Trophoblast cell (in vitro differentiated cells and primary cell): ENCODE measurements at regions not wholly inside any gene's neighbourhood (a gene's known extent, or its start where the extent isn't known, plus 50 kb on each side); places are given as distances from the start of the nearest gene placed in this dataset.

Experiments used
- DNase-seq, 2 donors: peaks; one replicate each; pipeline ENCODE4 v3.0.0-alpha.2; 2016
- H2AFZ ChIP-seq: 2 replicates; pipeline ENCODE4 v1.6.1; 2013; ENCODE audit warnings: low read length, moderate library complexity, mild to moderate bottlenecking; ENCODE audit not compliant: insufficient read depth, poor library complexity
- H2AK5ac ChIP-seq: 2 replicates; pipeline ENCODE4 v1.6.1; 2013; ENCODE audit warnings: mild to moderate bottlenecking, low read length
- H2BK120ac ChIP-seq: 2 replicates; pipeline ENCODE4 v1.6.1; 2013; ENCODE audit warnings: low read length, mild to moderate bottlenecking, moderate library complexity; ENCODE audit not compliant: insufficient read depth, poor library complexity
- H2BK12ac ChIP-seq: 2 replicates; pipeline ENCODE4 v1.6.1; 2013; ENCODE audit warnings: mild to moderate bottlenecking, low read length, moderate library complexity
- H2BK5ac ChIP-seq: 2 replicates; pipeline ENCODE4 v1.6.1; 2013; ENCODE audit warnings: low read length, low read depth, moderate library complexity, mild to moderate bottlenecking; ENCODE audit not compliant: poor library complexity
- H3K14ac ChIP-seq: 2 replicates; pipeline ENCODE4 v1.6.1; 2013; ENCODE audit warnings: mild to moderate bottlenecking, low read length
- H3K18ac ChIP-seq: 2 replicates; pipeline ENCODE4 v1.6.1; 2013; ENCODE audit warnings: mild to moderate bottlenecking, low read length
- H3K23ac ChIP-seq: 2 replicates; pipeline ENCODE4 v1.6.1; 2013; ENCODE audit warnings: low read length
- H3K27ac ChIP-seq: 2 replicates; pipeline ENCODE4 v1.5.1; 2013; ENCODE audit warnings: low read depth, mild to moderate bottlenecking, inconsistent platforms, low read length, moderate library complexity
- H3K27me3 ChIP-seq: 2 replicates; pipeline ENCODE4 v1.6.1; 2013; ENCODE audit warnings: inconsistent platforms, mild to moderate bottlenecking, low read length, moderate library complexity; ENCODE audit not compliant: insufficient read depth
- H3K36me3 ChIP-seq, 2 experiments: 1 replicate in 1 of 2; 2 replicates in 1 of 2; pipeline ENCODE4 v1.6.1; 2013; ENCODE audit warnings: low read length in 2 of 2, mild to moderate bottlenecking in 2 of 2, moderate library complexity in 1 of 2; ENCODE audit not compliant: insufficient read depth in 2 of 2, control insufficient read depth in 1 of 2
- H3K4ac ChIP-seq: 2 replicates; pipeline ENCODE4 v1.6.1; 2013; ENCODE audit warnings: low read depth, mild to moderate bottlenecking, low read length, moderate library complexity
- H3K4me1 ChIP-seq, 2 experiments: 1 replicate in 1 of 2; 2 replicates in 1 of 2; pipeline ENCODE4 v1.6.1; 2013; ENCODE audit warnings: low read length in 2 of 2, mild to moderate bottlenecking in 2 of 2, moderate library complexity in 1 of 2; ENCODE audit not compliant: insufficient read depth in 2 of 2, control insufficient read depth in 1 of 2
- H3K4me2 ChIP-seq: 2 replicates; pipeline ENCODE4 v1.6.1; 2013; ENCODE audit warnings: inconsistent platforms, mild to moderate bottlenecking, low read length, moderate library complexity
- H3K4me3 ChIP-seq: 2 replicates; pipeline ENCODE4 v1.5.1; 2013; ENCODE audit warnings: mild to moderate bottlenecking, low read depth, low read length, inconsistent platforms
- H3K79me1 ChIP-seq: one replicate; pipeline ENCODE4 v1.6.1; 2013; ENCODE audit warnings: low read length
- H3K79me2 ChIP-seq: 2 replicates; pipeline ENCODE4 v1.6.1; 2013; ENCODE audit warnings: low read length, mild to moderate bottlenecking; ENCODE audit not compliant: control insufficient read depth, insufficient read depth, poor library complexity
- H3K9ac ChIP-seq: 2 replicates; pipeline ENCODE4 v1.6.1; 2013; ENCODE audit warnings: mild to moderate bottlenecking, low read length
- H3K9me3 ChIP-seq: 2 replicates; pipeline ENCODE4 v1.6.1; 2013; ENCODE audit warnings: low read depth, mild to moderate bottlenecking, control low read depth, inconsistent platforms, low read length; ENCODE audit not compliant: insufficient read depth
- H4K12ac ChIP-seq: 2 replicates; pipeline ENCODE4 v1.6.1; 2013; ENCODE audit warnings: low read depth, mild to moderate bottlenecking, low read length, moderate library complexity
- H4K8ac ChIP-seq: 2 replicates; pipeline ENCODE4 v1.6.1; 2013; ENCODE audit warnings: low read depth, mild to moderate bottlenecking, low read length, moderate library complexity
- H4K91ac ChIP-seq: one replicate; pipeline ENCODE4 v1.6.1; 2013; ENCODE audit warnings: low read depth, mild to moderate bottlenecking, low read length, moderate library complexity
- WGBS: extraction: QIAGEN DNeasy Blood & Tissue Kit; methylation state at CpG from one replicate; pipeline ENCODE4 v1.1.7; 2013; ENCODE audit warnings: missing lambda C conversion rate; ENCODE audit not compliant: insufficient read length, insufficient coverage; ENCODE audit errors: extremely low coverage; 5-methylcytosine and 5-hydroxymethylcytosine counted together

DNA sequence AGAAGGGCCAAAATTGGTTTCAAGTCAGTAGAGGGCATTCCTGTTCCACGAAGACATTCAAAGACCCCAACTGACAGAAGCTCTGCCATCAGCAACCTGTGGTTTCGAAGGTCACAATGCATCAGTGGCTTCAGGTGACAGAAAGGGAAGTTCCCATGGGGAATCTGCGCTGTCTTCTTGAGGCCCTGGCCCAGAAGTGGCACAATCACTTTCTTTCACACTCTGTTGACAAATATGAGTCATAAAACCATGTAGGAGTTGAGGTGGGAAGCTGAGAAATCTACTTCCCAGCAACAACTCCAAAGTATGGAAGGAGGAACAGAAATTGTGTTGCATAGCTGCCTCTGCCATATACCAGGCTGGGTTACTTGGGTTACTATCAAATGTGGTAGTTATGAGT is 621.1 kb upstream of the FANCL start:
- Histone ChIP-seq H3K18ac (no peak overlapping the region), H2AK5ac (no peak overlapping the region), H3K9me3 (no peaks in the 10 kb centered on the region), H4K8ac (no peak overlapping the region), H3K14ac (no peak overlapping the region), H3K27me3 (no peaks in the 10 kb centered on the region), H4K12ac (no peak overlapping the region), H2BK120ac (no peak overlapping the region), H3K79me1 (no peaks in the 10 kb centered on the region), H3K4ac (no peak overlapping the region), H2BK12ac (no peak overlapping the region), H2AFZ (no peak overlapping the region), H3K9ac (no peak overlapping the region), H3K4me3 (no peak overlapping the region), H3K4me1 (peaks cover 0 to 3% of the 10 kb centered on the region in 2 experiments), H3K4me2 (no peak overlapping the region), H3K27ac (no peak overlapping the region), H3K36me3 (no peaks in the 10 kb centered on the region), H2BK5ac (no peak overlapping the region), H4K91ac (no peak overlapping the region), H3K23ac (no peak overlapping the region), H3K79me2 (no peaks in the 10 kb centered on the region)
- WGBS, result no CpG with 5 or more reads among the region's 3 CpGs
- DNase-seq, result no peak

- Histone ChIP-seq H2BK5ac (no peak overlapping the region), H3K79me1 (no peaks in the 10 kb centered on the region), H3K27me3 (no peaks in the 10 kb centered on the region), H4K12ac (no peak overlapping the region), H3K4ac (no peak overlapping the region), H3K18ac (no peak overlapping the region), H3K36me3 (no peaks in the 10 kb centered on the region), H3K14ac (no peak overlapping the region), H2BK120ac (no peak overlapping the region), H3K9me3 (no peaks in the 10 kb centered on the region), H3K79me2 (no peaks in the 10 kb centered on the region), H3K23ac (no peak overlapping the region), H3K27ac (no peak overlapping the region), H3K9ac (no peak overlapping the region), H2BK12ac (no peak overlapping the region), H3K4me1 (peaks cover 0 to 3% of the 10 kb centered on the region in 2 experiments), H2AK5ac (no peak overlapping the region), H4K8ac (no peak overlapping the region), H4K91ac (no peak overlapping the region), H2AFZ (no peak overlapping the region), H3K4me3 (no peak overlapping the region), H3K4me2 (no peak overlapping the region)
- WGBS, result no CpG with 5 or more reads among the region's 1 CpG
- DNase-seq, result no peak
Observed at GRCh38 chr2:58860586-58860985, 619.5 kb upstream of the FANCL start.

GRCh38 chr2:58856100-58856499 is 615.0 kb upstream of the FANCL start:
- no peak overlapping the region for H4K8ac ChIP-seq
- no peaks in the 10 kb centered on the region for H3K36me3 ChIP-seq
- H3K9me3 ChIP-seq, result no peaks in the 10 kb centered on the region
- H3K27me3 ChIP-seq, result no peaks in the 10 kb centered on the region
- no peak overlapping the region for H3K27ac ChIP-seq
- peak; percentile 53 to 70 for DNase-seq
- H3K9ac ChIP-seq, result no peak overlapping the region
- no peak overlapping the region for H3K4ac ChIP-seq
- H2BK5ac ChIP-seq, result no peak overlapping the region
- no peak overlapping the region for H4K91ac ChIP-seq
- no peak overlapping the region for H3K18ac ChIP-seq
- no peak overlapping the region for H3K4me3 ChIP-seq
- H2AFZ ChIP-seq, result no peak overlapping the region
- H3K4me2 ChIP-seq, result no peak overlapping the region
- no peak overlapping the region for H3K14ac ChIP-seq
- H3K79me1 ChIP-seq, result no peaks in the 10 kb centered on the region
- H2BK12ac ChIP-seq, result no peak overlapping the region
- no peaks in the 10 kb centered on the region for H3K79me2 ChIP-seq
- H3K23ac ChIP-seq, result no peak overlapping the region
- no peaks in the 10 kb centered on the region for H3K4me1 ChIP-seq
- no peak overlapping the region for H2AK5ac ChIP-seq
- WGBS, result no CpG with 5 or more reads among the region's 6 CpGs
- H2BK120ac ChIP-seq, result no peak overlapping the region
- no peak overlapping the region for H4K12ac ChIP-seq

GRCh38 chr2:58853420-58853819 is 612.3 kb upstream of the FANCL start:
- no peak overlapping the region for H3K27ac ChIP-seq
- H3K27me3 ChIP-seq, result no peaks in the 10 kb centered on the region
- no peak overlapping the region for H2AK5ac ChIP-seq
- H3K4me1 ChIP-seq, result no peaks in the 10 kb centered on the region
- no peak overlapping the region for H3K4me3 ChIP-seq
- no peak for DNase-seq
- no peak overlapping the region for H3K14ac ChIP-seq
- H3K18ac ChIP-seq, result no peak overlapping the region
- no peak overlapping the region for H2BK12ac ChIP-seq
- H3K23ac ChIP-seq, result no peak overlapping the region
- H2BK120ac ChIP-seq, result no peak overlapping the region
- H3K9me3 ChIP-seq, result no peaks in the 10 kb centered on the region
- WGBS, result no CpG with 5 or more reads among the region's 2 CpGs
- H4K91ac ChIP-seq, result no peak overlapping the region
- no peak overlapping the region for H3K9ac ChIP-seq
- no peak overlapping the region for H3K4me2 ChIP-seq
- no peak overlapping the region for H4K12ac ChIP-seq
- H2BK5ac ChIP-seq, result no peak overlapping the region
- no peaks in the 10 kb centered on the region for H3K79me2 ChIP-seq
- no peak overlapping the region for H4K8ac ChIP-seq
- no peak overlapping the region for H2AFZ ChIP-seq
- H3K36me3 ChIP-seq, result no peaks in the 10 kb centered on the region
- H3K79me1 ChIP-seq, result no peaks in the 10 kb centered on the region
- H3K4ac ChIP-seq, result no peak overlapping the region
